ENCODE measurements at regions not wholly inside any gene's neighbourhood (a gene's known extent, or its start where the extent isn't known, plus 50 kb on each side); places are given as distances from the start of the nearest gene placed in this dataset.

- TF ChIP-seq GATA3 (IDR thresholded peaks at IDR 0.05; ENCODE audit: low read depth, low read length) (no peak), GATA2 (IDR thresholded peaks at IDR 0.05; ENCODE audit: low read depth, low read length) (no peak)
These were observed 122.9 kb upstream of the LIPC start for GRCh38 chr15:58308742-58309355.
